ENCODE measurements at regions not wholly inside any gene's neighbourhood (a gene's known extent, or its start where the extent isn't known, plus 50 kb on each side); places are given as distances from the start of the nearest gene placed in this dataset.

- Mint-ChIP-seq H3K27ac (ENCODE audit: unreplicated experiment) (no peak overlapping the region), H3K36me3 (ENCODE audit: low read depth) (peaks cover 4% of the 10 kb centered on the region), H3K4me1 (peaks cover 38% of the 10 kb centered on the region)
These were observed 504.7 kb downstream of the CCDC171 start for GRCh38 chr9:16057541-16057940.

GRCh38 chr9:16058131-16058549, 505.3 kb downstream of the CCDC171 start:
- H3K36me3 Mint-ChIP-seq (ENCODE audit: low read depth) = peaks cover 4% of the 10 kb centered on the region
- peaks cover 38% of the 10 kb centered on the region for H3K4me1 Mint-ChIP-seq
- peak overlapping the region; percentile 24 for H3K27ac Mint-ChIP-seq (ENCODE audit: unreplicated experiment)
- H3K4me3 Mint-ChIP-seq = no peak overlapping the region
- peaks cover 3% of the 10 kb centered on the region for H3K27me3 Mint-ChIP-seq (ENCODE audit: low read depth)
- DNase-seq (ENCODE audit: low read depth, low spot score) = no peak
- no peak for TF ChIP-seq CTCF (conservative IDR thresholded peaks at IDR 0.05)
- H3K9me3 Mint-ChIP-seq = no peaks in the 10 kb centered on the region

More at GRCh38 chr9:16057541-16057940, 504.7 kb downstream of the CCDC171 start:
- DNase-seq (ENCODE audit: low read depth, low spot score) = no peak
- peaks cover 3% of the 10 kb centered on the region for H3K27me3 Mint-ChIP-seq (ENCODE audit: low read depth)
- H3K9me3 Mint-ChIP-seq = no peaks in the 10 kb centered on the region
- H3K4me3 Mint-ChIP-seq = no peak overlapping the region
- no peak for TF ChIP-seq CTCF (conservative IDR thresholded peaks at IDR 0.05)

GRCh38 chr9:16060436-16061129, 507.7 kb downstream of the CCDC171 start:
- no peak for DNase-seq (ENCODE audit: low read depth, low spot score)
- Mint-ChIP-seq H3K27ac (ENCODE audit: unreplicated experiment) (peak overlapping the region; percentile 91), H3K4me3 (no peak overlapping the region), H3K27me3 (ENCODE audit: low read depth) (peaks cover 3% of the 10 kb centered on the region), H3K36me3 (ENCODE audit: low read depth) (peaks cover 4% of the 10 kb centered on the region), H3K9me3 (no peaks in the 10 kb centered on the region), H3K4me1 (peaks cover 55% of the 10 kb centered on the region)
- no peak for TF ChIP-seq CTCF (conservative IDR thresholded peaks at IDR 0.05)

GRCh38 chr9:16062542-16063240, 509.8 kb downstream of the CCDC171 start:
- no peak for TF ChIP-seq CTCF (conservative IDR thresholded peaks at IDR 0.05)
- Mint-ChIP-seq H3K4me1 (peaks cover 47% of the 10 kb centered on the region), H3K4me3 (no peak overlapping the region), H3K27ac (ENCODE audit: unreplicated experiment) (no peak overlapping the region), H3K9me3 (peaks cover 1% of the 10 kb centered on the region), H3K36me3 (ENCODE audit: low read depth) (peaks cover 4% of the 10 kb centered on the region), H3K27me3 (ENCODE audit: low read depth) (peaks cover 3% of the 10 kb centered on the region)
- DNase-seq (ENCODE audit: low read depth, low spot score) = no peak

- Mint-ChIP-seq H3K9me3 (peaks cover 3% of the 10 kb centered on the region), H3K36me3 (ENCODE audit: low read depth) (peaks cover 4% of the 10 kb centered on the region), H3K27me3 (ENCODE audit: low read depth) (no peaks in the 10 kb centered on the region), H3K4me3 (no peak overlapping the region), H3K27ac (ENCODE audit: unreplicated experiment) (no peak overlapping the region), H3K4me1 (peaks cover 42% of the 10 kb centered on the region)
- no peak for DNase-seq (ENCODE audit: low read depth, low spot score)
- no peak for TF ChIP-seq CTCF (conservative IDR thresholded peaks at IDR 0.05)
These were observed 510.4 kb downstream of the CCDC171 start for GRCh38 chr9:16063241-16063591.

Data from neural crest cell (in vitro differentiated cells).